OCI-M1 (cell line): ENCODE measurements at regions not wholly inside any gene's neighbourhood (a gene's known extent, or its start where the extent isn't known, plus 50 kb on each side); places are given as distances from the start of the nearest gene placed in this dataset.

ENCODE experiments used
- DNase-seq: peaks from one replicate; lab custom pipeline; 2025; lab: John Stamatoyannopoulos, UW

DNA sequence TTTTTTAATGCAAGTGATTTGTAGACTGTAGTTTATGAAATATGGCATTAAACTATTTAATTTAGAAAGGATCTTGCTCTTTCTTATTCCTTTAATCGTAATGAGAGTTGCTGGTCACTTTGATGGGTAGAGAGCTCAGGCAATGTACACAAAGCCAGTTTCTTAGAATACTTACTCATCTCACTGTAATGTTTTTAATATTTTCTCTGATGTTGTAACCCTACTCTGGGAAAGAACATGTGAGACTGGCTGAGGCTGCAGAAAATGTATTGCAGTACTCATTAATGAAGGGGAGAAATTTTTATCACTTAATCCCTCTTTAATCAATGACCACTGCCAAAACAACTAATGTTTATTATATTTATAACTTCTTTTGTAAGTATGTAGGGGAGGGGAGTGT is 479.4 kb upstream of the KCNMB2 start:
- no peak for DNase-seq

- no peak for DNase-seq
These were observed 477.6 kb upstream of the KCNMB2 start for GRCh38 chr3:178058629-178059028.

- DNase-seq = peak; percentile 3
These were observed 477.1 kb upstream of the KCNMB2 start for GRCh38 chr3:178059119-178059518.

- DNase-seq = no peak
These were observed 476.4 kb upstream of the KCNMB2 start for GRCh38 chr3:178059836-178060235.

DNA sequence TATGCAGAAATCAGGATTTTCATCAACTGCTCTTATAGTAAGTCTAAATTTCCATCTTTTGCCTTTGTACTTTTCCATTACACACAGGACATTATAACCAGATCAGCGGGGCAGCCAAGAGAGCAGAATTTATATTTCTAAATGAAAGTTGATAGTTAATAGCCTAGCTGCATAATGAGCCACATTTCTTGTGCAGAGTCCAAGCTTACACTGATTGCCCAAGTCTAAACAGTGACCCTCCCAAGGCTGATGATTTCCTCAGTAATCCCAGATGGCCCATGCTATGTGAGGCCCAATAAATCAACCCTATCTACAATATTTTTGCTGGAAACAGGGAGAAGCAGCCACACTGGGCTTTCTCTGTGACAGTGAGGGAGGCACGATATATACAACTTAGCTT is 475.8 kb upstream of the KCNMB2 start:
- no peak for DNase-seq

DNA sequence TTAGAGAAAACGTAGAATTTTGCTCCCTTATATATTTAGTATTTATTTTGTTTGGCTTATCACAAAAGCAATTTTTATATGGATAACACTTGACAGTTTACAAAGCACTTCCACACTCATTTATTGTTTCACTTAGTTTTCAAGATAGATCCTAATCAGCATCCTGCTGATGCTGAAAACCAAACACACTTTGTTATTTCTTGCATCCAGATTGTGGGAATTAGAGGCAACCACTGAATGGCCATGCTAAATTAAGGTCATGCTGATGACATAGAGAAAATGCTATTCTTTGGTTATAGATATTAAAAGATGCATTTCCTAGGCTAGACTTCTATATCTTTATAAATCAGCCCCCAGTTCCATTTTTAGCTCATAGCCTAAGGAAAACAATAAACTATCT is 474.1 kb upstream of the KCNMB2 start:
- no peak for DNase-seq

DNA sequence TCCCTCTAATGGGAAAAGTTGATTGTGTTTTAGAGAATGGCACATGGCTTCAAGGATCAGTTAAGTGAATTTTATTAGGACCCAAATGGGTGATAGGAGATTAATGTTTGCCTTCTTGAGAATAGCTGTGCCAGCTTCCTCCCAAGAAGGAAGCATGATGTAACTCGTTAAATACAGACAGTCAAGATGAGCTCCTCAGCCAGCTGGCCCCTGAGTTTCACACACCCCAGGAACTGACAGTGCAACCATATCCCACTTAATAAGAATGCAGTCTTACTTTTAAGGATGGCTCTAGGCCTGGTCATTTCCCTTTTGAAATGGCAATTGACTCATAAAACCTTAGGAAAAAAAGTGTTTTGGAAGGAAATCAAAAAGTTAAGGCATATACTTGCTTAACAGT is 472.8 kb upstream of the KCNMB2 start:
- no peak for DNase-seq

GRCh38 chr3:178067721-178068120 is 468.5 kb upstream of the KCNMB2 start:
- no peak for DNase-seq

DNA sequence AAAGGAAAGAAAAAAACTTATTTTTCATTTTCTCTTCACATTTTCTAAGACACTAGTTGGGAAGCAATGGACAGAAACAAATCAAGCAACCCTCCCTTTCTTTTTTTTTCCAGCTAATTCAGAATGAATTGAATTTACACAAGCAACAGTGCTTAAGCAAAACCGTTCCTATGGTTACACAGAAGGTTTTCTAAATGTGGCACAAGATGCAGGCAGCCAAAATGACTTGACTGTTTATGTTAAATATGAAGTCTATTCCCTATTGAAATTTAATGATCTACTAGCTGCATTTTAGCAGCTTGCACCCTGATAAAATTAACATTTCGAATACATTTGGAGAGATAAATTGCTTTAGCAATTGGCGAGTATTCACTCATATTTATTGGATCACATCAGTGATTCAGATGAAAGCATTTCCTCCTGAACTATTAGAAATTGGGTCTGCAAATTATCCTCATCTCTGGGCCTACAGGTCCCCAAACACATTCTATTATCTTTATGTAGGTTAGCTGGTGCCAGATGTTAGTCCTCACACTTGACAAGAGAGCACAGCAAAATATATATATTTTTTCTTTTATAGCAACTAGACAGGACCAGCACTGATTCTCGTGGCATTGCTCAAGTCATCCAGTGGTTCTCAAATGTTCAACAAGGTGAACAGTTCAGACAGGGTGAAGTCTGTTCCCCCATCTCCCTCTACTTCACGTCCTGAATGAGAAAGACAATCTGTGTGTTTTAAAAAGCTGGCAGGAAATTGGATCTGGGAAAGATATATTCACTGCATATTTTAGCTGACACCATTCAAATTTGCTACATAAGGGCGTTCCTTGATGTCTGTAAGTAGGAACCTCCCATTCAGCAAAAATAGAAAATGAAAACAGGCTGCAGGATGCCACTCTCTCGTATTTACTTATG is 463.6 kb upstream of the KCNMB2 start:
- DNase-seq = no peak

DNA sequence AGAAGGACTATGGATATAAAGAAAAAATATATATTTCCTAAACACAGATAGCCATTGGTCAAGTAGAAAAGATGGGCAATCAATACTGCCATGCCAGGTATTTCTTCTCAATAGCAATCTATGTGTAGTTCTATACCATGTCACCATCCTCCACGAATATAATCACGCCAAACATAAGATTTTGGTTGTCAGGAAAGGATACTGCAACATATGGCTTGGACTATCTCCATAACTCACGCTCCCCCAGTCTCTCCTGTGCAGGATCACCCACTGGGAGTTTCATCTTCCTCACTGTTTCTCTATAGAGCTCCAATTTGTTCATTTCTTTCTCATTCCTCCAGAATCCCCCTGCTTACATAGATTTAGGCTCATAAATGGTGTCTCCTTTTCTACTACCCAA is 462.9 kb upstream of the KCNMB2 start:
- no peak for DNase-seq

GRCh38 chr3:178075344-178075743 is 460.9 kb upstream of the KCNMB2 start:
- no peak for DNase-seq

- DNase-seq = no peak
These were observed 457.3 kb upstream of the KCNMB2 start for GRCh38 chr3:178078953-178079352.

DNA sequence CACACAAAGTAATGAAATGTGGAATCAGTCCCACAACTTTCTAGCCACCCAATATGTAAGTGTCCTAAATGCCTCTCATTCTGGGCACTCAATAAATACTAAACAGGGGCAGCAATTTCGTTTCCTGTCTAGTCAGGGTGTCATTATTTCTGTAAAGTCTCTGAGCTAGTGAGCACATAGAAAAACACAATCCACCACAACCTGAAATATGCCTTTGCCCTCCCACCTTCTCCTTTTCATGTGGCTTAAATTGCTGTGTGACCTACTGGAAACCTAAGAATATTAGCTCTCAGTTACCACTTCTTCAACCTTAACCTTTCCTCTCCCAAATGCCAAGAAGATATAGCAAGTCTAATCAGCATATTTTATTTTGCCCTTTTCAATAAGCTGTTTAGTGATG is 456.3 kb upstream of the KCNMB2 start:
- DNase-seq = no peak

- DNase-seq = no peak
These were observed 453.8 kb upstream of the KCNMB2 start for GRCh38 chr3:178082326-178082906.

DNA sequence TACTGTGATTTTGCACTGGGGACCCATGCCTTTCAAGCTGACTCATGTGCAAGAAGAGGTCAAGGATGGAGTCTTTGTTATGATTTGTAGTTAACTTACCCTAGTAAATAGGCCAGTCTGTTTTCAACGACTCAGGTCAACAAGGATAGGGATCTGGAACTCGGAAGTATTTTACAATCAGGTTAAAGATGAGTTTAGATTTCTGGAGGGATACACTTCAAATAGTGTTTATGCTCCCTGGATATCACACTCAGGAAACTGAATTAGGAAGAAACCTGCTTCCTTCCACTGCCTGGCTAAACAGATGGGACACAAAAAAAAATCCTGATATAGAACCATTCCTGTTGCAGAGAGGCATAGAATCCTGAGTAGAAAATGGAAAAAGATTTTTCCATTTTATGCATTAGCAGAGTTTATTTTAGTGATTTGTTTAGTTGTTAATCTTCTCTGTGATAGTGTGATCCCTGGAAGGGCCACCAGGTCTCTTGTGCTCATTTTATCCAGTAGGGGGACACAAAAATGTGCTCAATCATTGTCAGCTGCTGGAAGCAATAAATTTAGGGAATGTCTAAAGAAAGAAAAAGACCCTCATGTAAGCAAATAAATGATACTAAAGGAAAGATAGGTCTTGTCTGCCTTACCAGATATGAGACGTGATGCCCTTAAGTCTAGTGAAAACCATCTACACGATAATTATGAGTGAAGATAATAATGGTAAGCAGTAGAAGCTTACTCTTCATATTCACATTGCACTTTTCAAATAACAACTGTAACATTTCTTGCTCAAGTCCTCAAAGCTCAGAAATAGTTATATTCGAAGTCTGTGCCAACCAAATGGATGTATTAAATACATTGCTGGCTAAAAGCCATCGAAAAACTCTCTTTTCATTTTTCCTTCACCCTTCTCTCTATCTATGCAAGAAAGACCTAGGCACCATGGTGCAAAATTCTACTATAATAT is 452.1 kb upstream of the KCNMB2 start:
- peak; percentile 14 for DNase-seq

GRCh38 chr3:178084938-178085816 is 451.1 kb upstream of the KCNMB2 start:
- no peak for DNase-seq

DNA sequence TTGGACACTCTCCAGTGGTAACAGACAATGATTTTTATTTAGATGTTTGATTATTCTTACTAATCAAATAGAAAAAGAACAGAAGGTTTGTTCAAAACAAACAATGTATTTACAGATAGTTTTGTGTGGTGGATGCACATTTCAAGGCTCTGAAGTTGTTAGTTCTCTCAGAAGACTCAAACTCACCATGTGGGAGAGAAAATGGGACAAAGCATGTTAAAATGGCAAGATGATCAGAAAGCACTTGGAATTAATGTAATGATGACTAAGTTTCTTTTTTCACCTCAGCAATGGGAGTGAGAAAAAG is 450.5 kb upstream of the KCNMB2 start:
- no peak for DNase-seq

DNA sequence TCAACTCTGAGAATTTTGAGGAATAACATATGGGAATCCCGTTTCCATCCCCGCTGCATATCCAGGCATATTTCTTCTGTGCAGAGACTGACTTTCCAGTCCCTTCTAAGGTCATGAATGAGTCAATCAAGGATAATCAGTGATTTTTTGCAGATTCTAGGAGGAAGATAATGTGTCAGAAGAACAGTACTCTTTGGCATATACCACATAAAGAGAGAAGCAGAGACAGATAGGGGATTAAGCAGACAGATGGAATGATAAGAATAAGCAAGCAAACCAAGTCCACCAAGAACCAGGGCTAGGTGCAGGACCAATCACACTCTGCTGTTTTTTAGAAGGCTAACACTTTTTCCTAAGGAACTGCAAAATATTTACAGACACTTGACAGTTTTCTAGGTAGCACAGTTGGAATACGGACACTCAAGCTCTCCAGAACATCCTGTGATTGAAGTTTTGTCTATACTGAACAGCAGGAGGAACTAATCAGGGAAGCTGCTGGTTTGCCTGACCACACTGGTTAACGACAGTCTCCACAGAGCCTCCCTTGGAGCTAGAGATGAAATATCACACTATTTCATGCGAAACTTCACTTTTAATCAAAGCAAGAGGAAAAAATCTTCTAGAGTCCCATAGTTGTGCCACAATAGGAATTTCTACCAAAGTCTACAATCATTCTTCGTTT is 450.0 kb upstream of the KCNMB2 start:
- DNase-seq = peak; percentile 53

GRCh38 chr3:178087376-178087775 is 448.9 kb upstream of the KCNMB2 start:
- no peak for DNase-seq

DNA sequence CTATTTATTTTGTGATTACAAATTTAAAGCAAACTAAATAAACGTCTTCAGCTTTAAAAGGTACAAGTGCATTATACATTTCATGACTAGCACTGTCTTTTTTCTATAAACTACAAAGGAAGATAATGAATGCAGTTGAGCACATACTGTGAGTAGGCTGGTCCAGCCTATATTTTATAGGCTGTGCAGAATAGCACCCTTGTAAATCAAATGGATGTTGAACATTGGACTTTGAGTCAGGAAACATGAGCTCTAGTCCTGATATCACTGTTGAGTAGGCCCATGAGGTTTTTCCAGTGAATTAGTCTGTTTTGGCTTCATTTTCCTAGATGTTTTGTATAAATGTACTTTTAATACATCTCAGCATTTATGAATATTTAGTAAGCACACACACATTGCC is 447.3 kb upstream of the KCNMB2 start:
- DNase-seq = no peak

GRCh38 chr3:178090899-178091298 is 445.3 kb upstream of the KCNMB2 start:
- no peak for DNase-seq
